OCI-M2 (cell line): ENCODE measurements at regions not wholly inside any gene's neighbourhood (a gene's known extent, or its start where the extent isn't known, plus 50 kb on each side); places are given as distances from the start of the nearest gene placed in this dataset.
"Not testable (repeated sequence)": the region's sequence is repeated elsewhere in the genome, so short reads cannot be mapped to it uniquely, and the experiment has no call there.

ENCODE experiments used
- DNase-seq: peaks from one replicate; lab custom pipeline; 2025; ENCODE audit not compliant: unreplicated experiment; lab: John Stamatoyannopoulos, UW

DNA sequence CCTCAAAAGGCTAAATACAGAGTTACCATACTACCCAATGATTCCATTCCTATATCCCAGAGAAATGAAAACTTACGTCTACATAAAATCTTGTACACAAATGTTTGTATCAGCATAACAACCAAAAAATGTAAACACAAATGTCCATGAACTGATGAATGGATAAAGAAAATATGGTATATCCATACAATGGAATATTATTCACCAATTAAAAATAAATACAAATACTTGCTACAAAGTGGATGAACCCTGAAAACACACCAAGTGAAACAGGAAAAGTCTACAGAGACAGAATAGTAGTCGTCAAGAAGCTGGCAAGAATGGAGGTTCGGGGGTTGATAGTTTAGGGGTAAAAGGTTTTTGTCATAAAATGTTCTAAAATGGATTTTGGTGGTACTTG, 54.0 kb upstream of the ANKRD28 start:
- DNase-seq, result no peak

GRCh38 chr3:15858547-15859506, 61.0 kb upstream of the ANKRD28 start:
- no peak for DNase-seq

DNA sequence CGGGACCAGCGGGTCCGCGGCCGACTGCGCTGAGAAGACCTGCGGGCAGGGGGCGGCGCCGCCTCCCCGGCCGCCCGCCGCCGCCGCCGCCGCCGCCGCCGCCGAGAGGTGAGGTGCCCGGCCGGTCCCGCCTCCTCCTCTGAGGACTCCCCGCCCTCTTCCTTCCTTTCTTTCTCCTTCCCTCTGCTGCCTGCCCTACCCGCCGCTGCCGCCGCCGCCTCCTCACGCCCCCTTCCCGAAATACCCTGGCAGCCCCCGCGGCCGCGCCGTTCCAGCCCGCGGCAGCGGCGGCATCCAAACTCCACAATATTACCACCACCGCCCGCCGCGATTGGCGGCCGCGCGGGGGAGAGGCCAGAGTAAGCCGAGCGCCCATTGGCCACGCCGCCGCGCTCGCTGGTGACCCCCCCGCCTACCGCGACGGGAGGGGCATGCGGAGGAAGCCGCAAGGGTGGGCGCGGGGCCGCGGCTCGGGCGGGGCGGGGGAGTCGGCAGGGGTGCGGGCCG, 61.8 kb upstream of the ANKRD28 start:
- DNase-seq, result no peak

GRCh38 chr3:15860014-15860934, 62.5 kb upstream of the ANKRD28 start:
- no peak for DNase-seq

- no peak for DNase-seq
These were observed 63.4 kb upstream of the ANKRD28 start for GRCh38 chr3:15861163-15861562.

DNA sequence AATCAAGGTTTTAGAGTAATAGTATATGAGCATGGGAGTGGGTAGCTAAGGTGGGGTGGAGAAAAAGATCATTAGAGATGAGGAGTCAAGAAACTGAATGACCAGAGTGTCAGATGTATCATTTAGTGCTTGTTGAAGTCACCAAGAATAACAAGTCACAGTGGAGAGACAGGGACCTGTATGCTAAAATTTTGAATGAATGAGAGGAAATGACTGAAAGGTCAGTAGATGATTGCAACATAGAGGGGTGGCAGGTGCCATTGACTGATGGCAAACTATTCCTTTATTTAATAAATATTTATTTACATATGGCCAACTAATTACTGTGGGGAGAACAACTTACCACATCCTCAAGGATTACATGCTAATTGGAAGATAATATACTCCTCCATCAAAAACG, 75.0 kb upstream of the ANKRD28 start:
- no peak for DNase-seq

- DNase-seq, result no peak
These were observed 75.6 kb upstream of the ANKRD28 start for GRCh38 chr3:15873415-15873814.

GRCh38 chr3:15875016-15875689, 77.4 kb upstream of the ANKRD28 start:
- no peak for DNase-seq

DNA sequence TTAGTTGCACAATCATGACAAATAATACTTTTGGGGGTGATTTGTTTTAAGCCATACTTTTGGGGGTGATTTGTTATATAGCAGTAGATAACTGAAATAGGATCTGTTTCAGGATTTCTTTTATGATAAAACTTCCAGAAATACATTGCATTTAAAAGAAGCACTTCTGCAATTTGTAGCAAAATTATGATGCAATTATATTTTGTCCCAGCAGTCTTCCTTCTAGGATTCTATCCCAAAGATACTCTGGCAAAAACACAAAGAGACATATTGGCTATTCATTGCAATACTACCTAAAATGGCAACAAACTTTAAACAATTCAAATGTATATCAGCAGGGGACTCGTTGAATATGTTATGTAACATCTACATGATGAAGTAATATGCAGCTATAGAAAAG, 78.9 kb upstream of the ANKRD28 start:
- DNase-seq, result no peak

GRCh38 chr3:15877813-15878212, 80.0 kb upstream of the ANKRD28 start:
- no peak for DNase-seq

- not testable (repeated sequence) for DNase-seq
These were observed 82.0 kb upstream of the ANKRD28 start for GRCh38 chr3:15879787-15880186.

- no peak for DNase-seq
These were observed 84.8 kb upstream of the ANKRD28 start for GRCh38 chr3:15882577-15882976.

- no peak for DNase-seq
These were observed 86.4 kb upstream of the ANKRD28 start for GRCh38 chr3:15884132-15884531.

DNA sequence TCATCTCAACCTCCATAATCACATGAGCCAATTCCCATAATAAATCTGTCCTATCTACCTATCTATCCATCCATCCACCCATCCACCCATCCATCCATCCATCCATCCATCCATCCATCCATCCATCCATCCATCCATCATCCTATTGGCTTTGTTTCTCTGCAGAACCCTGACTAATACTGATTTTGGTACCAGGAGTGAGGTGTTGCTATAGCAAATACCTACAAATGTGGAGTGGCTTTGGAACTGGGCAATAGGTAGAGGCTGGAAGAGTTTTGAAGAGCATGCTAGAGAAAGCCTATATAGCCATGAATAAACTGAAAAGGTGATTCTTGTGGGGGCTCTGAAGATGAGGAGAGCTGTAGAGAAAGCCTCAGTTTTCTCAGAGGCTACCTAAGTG, 88.7 kb upstream of the ANKRD28 start:
- no peak for DNase-seq

- DNase-seq, result no peak
These were observed 89.5 kb upstream of the ANKRD28 start for GRCh38 chr3:15887261-15887660.

GRCh38 chr3:15889936-15890335, 92.2 kb upstream of the ANKRD28 start:
- no peak for DNase-seq

DNA sequence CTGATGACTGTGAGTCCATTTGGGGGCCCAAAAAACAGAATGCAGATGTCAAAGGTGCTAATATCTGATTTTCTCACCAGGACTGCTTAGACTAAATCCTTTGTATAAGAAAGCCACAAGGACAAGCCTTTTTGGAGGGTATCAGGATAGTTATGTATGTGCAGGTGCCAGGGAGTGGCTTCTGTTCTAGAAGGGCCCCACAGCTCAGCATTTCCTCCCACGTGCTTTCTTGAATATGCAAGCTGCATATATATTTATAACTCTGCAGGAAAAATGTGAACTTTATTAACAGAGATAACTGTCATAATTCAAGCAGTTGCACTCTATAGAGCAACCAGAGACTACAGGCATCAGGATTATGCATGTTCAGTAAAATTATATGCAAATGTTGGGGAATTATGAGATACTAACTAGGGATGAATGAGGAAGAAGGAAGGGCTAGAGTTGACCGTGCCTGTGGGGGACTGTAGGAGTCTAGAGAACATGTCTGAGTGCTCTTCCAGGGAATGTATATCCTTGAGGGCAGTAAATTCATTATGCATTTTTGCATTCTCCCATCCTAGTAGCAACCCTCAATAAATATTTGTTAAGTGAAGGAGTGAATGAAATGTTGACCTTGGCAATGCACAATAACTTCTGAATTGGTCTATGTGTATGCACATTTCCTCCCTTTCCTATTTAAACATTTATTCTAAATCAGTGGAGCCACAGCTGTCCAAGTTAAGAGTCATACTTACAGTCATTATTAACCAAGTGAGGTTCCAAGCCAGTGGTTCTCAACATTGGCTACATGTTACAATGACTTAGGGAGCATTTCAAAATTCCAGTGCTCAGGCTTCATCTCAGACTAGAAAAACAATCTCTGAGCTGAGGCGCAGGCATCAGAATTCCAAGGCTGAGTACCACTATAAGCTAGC, 94.8 kb upstream of the ANKRD28 start:
- no peak for DNase-seq

- no peak for DNase-seq
These were observed 96.6 kb upstream of the ANKRD28 start for GRCh38 chr3:15894382-15894781.

DNA sequence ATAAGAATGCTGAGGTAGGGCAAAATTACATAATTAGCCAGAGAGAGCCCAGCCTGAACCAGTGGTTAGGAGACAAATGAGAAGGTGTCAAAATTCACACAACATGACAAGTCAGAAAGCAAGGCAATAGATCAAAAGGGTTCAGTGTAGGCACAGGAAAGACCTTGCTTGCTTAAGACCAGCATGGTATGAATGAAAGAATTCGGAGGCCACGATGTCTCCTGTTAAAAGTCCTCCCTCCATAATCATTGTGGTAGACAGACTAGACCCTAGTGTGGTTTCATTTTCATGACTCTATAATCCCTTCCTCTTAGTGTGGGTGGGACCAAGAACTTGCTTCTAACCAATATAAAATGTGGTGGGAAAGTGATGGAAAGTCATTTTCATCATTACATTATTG, 98.7 kb upstream of the ANKRD28 start:
- DNase-seq, result no peak

DNA sequence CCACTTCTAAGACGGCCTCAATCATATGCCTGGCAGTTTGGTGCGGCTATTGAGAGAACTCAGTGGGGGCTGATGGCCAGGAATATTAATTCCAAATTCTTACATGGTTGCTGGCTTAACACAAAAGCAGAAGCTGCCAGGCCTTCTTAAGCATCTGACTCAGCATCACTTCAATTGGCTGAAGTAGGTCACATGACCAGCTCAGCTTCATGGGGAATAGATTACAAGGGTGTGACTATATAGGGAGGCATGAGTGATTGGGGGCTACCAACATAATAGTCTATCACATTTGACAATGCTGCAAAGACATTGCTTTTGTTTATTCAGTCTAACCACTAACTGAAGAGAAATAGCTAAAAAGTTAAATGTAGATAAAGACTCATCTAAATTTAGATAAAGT, 101.6 kb upstream of the ANKRD28 start:
- DNase-seq, result peak; percentile 5
